Stimulated activated CD4-positive, alpha-beta T cell treated with anti-CD3 and anti-CD28 coated beads, TNF-alpha, amount 100 ng/mL, for 24 hours (primary cell): ENCODE measurements at regions not wholly inside any gene's neighbourhood (a gene's known extent, or its start where the extent isn't known, plus 50 kb on each side); places are given as distances from the start of the nearest gene placed in this dataset.
"Not testable (repeated sequence)": the region's sequence is repeated elsewhere in the genome, so short reads cannot be mapped to it uniquely, and the experiment has no call there.

ENCODE experiments used
- DNase-seq, 3 experiments: peaks; one replicate each; pipeline ENCODE4 v3.0.0-alpha.2; 2020; ENCODE audit warnings: low read depth in 3 of 3

DNA sequence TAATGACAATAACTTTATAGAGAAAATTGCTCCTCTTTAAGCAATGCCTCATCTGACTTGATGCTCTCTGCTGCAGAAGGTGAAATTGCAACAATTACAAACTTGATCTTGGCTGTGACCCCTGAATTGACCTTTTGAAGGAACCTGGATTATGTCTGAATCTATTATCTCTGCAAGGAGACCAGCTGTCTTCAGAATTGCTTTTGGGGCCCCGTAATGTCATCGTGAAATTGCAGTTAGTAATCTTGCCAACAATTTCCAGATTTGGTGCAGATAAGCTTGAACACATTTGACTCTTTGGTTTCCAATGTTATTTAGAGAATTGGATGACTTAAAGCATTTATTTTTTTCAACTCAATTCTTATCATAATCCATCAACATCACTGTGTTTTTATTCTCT lies 520.6 kb downstream of the CCSER2 start:
- no peak for DNase-seq

DNA sequence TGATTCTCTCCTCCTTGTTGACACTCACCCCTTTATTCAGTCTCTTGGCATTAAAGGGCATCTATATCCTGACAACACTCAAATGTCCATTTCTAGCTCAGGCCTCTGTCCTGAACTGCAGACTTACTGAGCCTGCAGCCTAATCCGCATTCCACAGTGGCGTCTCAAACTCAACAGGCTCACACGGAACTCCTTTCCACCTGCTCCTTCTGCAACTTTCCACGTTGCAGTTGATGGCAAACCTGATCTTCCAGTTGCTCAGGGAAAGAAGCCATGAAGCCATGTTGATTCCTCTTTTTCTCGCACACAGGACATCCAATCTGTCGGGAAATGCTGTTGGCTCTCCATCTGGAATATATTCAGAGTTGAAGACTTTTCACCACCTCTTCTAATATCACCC lies 522.4 kb downstream of the CCSER2 start:
- no peak for DNase-seq

DNA sequence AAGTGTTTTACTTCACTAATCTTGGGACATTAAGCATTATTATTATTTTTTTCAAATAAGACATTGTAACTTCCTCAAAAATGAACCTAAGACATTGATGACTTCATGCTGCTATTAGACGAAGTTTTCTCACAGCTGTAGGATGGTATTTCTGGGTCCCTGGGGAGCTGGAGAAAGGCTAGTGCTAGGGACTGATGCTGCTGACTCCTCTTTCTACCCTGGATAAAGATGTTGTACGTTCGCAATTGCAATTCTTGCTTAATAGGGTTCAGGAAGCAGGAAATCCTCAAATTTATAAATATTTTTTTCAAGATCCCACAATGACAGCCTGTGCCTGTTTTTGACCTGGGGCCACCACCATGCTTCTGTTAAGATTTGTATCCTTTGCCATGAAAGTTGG lies 526.0 kb downstream of the CCSER2 start:
- no peak for DNase-seq

DNA sequence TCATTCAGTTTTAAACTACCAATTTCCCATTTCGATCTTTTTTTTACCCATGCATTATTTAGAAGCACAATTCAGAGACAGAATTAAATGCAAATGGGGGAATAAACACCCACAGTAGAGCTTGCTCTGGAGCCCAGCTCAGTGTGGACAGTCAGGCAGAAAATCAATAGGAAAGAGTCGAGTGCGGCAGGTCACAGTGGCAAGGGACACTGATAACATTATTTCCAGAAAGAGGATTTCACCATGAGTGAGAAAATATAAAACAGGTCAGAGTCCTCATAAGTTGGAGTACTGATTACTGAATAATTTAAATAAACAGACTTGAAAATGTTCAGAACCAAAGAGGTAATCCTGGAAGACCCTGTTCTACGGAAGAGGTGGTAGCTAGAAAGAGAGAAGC lies 532.5 kb downstream of the CCSER2 start:
- DNase-seq: no peak

DNA sequence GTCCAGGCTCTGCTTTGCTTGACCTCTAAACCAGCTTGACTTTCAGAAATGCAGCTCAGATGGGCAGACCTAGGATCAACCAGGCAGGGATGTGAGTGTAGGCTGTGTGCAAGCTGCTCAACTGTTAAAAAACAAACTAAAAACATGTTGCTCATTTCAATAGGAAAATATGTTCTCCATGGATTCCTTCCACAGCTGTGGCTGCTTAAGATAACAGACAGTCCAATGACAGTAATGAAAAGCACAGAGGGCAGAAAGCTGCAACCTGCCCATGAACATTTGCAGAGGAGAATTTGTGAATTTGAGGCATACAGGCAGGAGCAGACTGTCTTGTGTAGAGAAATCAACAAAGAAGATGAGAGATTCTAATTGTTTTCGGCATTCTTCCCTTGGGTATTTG lies 534.2 kb downstream of the CCSER2 start:
- no peak for DNase-seq

DNA sequence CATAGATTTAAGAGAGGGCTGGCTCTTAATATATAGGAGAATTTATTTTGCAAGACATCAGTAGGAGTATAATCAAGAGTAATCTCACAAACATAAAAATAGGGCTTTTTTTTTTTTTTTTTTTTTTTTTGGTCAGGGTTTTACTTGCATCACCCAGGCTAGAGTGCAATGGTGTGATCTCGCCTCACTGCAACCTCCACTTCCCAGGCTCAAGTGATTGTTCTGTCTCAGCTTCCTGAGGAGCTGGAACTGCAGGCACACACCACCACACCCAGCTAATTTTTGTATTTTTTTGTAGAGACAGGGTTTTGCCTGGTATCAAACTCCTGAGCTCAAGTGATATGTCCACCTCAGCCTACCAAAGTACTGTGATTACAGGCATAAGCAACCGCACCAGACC lies 535.3 kb downstream of the CCSER2 start:
- no peak for DNase-seq

DNA sequence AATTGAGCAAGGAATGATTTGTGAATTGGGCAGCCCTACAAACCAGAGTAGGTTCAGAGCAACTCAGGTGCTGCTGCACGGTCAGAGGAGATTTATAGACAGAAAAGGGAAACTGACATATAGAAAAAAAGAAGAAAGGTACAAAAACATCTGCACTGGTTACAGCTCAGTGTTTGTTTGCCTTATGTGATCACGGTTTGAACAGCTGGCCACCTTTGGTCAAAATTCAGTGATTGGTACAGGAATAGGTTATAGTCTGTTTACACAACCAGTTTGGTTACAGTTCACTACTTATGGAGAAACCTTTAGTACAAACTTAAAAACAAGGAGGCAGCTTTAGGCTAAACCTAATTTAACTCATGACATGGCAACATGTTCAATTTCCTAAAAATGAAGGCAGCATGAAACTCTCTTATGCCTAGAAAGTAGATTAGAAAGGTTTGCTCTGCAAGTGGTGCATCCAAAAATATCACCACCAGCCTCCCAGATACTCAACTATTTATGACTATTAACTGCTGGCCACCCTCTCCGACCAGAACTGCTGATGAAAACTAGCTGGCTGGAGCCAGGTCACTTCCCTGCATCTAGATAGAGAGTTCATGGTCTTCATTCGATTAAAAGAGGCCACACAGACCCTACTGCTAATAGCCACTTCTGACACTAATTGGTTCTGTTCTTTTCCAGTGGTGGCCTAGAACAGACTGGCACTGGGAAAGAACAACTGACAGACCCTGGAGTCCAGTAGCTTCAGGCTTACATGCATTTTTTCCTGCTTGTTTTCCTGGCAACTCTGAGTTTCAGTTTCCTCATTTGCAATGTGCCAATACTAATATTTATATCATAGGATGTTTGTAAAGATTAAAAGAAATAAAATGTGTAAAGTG lies 548.0 kb downstream of the CCSER2 start:
- DNase-seq: no peak

DNA sequence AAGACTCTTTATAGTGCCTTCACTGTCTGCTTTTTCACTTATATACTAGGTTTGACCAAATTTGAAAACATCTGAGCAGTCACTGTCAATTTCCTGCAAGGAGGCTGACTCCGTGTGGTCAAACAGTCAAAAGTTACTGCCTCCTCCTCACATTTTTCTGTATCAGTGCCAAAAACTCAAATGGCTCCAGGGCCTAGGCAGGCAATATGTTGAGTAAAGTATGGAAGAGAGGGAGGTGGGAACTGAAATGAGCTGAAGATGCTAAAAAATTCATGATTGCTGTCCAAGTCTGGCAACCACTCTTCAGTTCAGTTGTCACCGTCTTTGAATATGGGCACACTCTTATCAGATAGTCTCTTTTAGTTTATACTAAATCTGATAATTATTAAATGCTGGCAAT lies 551.6 kb downstream of the CCSER2 start:
- no peak for DNase-seq

GRCh38 chr10:84881696-84882095 lies 553.3 kb downstream of the CCSER2 start:
- DNase-seq: not testable (repeated sequence)

DNA sequence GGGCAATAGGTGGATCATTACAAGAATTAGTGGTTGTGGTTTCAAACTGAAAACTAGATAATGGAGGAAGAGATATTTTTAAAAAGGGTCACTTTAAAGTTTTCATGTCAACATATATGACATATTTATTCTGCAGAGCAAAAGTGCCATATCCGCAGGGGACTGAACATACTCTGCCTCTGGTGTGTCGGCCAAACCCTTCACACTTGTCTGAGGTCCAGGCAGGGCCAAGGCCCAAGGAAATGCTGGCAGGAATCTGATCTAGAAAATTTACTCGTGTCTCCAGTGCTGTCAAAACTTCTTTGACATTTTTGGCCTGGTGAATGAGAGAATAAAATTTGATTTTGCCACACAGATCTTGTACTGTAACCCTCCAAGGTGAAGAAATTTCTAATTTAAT lies 562.3 kb downstream of the CCSER2 start:
- no peak for DNase-seq

- DNase-seq: no peak
Observed at GRCh38 chr10:84891631-84892030, 563.2 kb downstream of the CCSER2 start.

- DNase-seq: no peak
Observed at GRCh38 chr10:84895541-84895940, 567.2 kb downstream of the CCSER2 start.

DNA sequence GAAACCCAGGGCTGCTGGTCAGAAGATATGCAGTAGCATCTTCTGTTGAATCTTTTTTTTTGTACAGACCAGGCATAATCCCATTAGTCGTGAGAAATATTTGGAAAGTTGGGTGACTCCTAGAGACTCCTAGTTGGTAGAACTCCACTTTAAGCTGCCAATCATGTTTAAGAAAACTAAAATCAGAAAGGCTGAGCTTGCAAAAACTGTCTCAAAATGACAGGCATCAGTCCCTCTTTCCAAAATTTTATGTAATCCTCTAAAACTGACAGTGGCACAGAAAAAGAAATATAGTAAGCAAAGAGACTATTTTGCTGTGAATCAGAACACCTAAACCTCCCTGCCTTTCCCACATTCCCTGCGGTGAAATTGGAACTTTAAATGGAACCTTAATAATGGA lies 568.5 kb downstream of the CCSER2 start:
- no peak for DNase-seq

DNA sequence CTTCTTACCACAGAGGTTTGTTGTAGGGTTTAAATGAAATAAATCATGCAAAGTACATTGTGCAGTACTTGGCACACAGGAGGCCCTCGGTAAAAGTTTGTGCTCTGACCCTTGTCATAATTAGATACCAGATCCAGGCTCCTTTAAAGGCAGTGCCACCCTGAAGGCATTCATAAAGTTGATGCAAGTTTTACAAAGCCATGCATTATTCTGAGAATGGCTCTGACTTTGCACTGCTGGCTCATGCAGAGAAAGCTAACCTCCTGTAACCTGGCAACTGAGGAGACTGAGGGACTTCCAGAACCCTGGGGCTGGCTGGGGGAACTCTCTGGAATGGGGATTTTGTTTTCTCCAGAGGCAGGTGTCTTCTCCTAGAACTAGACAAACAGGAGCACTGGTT lies 570.9 kb downstream of the CCSER2 start:
- no peak for DNase-seq

DNA sequence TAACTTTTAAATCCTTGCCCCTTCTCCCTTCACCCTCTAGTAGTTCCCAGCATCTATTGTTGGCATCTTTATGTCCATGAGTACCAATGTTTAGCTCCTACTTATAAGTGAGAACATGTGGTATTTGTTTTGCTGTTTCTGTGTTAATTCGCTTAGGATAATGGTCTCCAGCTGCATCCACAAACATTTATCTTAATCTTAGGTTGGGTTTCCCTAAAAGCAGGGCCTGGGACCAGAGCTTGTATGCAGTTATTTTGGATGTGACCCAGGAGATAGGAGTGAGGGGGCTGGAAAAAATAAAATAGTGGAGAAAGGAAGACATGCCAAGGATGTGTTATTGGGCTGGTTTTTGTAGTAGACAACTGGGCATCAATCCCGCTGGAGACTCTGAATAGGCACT lies 571.8 kb downstream of the CCSER2 start:
- no peak for DNase-seq

GRCh38 chr10:84901885-84902284 lies 573.5 kb downstream of the CCSER2 start:
- DNase-seq: no peak

DNA sequence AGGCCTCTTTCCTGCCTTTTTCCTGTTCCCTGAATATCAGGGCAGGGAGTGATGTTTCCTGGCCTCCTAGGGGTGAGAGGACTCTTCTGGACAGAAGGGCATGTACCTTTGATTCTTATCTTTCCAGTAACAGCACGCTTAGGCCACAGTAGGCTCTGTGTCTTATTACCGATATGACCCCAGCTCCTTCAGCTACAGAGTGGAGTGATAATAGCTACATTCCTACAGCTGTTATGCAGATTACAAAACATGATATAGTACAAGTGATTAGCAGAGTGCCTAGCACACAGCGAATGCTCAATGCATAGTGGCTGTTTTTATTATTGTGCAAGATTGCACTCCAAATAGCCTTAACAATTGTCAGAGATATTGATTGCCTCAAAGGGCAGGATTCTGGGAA lies 574.2 kb downstream of the CCSER2 start:
- no peak for DNase-seq

- no peak for DNase-seq
Observed at GRCh38 chr10:84903320-84903719, 574.9 kb downstream of the CCSER2 start.

DNA sequence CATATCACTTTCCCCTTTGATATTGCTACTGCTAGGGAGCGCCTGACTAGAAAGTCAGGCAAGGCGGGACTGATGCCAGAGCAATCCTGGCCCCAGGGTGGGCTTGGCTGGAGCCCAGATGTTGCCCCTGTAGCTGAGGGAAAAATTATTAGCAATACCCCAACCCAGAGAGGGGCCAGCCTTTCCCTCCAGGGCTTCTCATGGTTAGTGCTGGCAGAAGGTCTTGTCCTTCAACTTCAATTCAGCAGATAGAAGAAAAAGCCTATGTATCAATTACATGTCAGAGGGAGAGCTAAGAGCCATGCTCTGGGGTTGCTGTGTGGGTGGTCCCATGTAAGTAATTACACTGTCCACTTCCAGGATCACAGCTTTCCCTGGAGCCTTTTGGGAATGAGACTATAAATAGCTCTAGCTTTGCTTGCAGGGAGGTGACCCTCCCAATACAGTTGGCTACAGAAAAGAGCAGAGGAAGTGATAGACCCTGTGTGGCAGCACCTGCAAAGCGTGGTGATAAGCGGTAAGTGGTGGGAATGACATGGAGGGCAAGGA lies 579.1 kb downstream of the CCSER2 start:
- DNase-seq: no peak

GRCh38 chr10:84908491-84908890 lies 580.1 kb downstream of the CCSER2 start:
- DNase-seq: no peak

DNA sequence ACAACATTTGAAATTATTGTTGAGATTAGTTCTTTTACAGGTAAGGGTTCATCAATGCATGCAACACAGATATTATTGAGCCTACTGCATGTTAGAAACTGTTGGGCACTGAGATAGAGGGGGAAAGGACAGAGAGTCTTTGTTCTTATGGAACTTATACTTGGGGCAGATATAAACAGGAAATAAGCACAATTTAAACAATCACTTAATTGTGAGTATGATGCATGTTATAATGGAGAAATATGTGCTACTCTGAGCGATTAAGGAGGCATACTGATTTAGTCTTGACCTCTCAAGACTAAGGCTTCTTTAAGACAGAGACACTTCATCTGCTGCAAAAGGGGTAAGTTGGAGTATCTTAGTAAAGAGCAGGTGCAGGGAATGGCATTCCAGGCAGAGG lies 593.3 kb downstream of the CCSER2 start:
- no peak for DNase-seq

DNA sequence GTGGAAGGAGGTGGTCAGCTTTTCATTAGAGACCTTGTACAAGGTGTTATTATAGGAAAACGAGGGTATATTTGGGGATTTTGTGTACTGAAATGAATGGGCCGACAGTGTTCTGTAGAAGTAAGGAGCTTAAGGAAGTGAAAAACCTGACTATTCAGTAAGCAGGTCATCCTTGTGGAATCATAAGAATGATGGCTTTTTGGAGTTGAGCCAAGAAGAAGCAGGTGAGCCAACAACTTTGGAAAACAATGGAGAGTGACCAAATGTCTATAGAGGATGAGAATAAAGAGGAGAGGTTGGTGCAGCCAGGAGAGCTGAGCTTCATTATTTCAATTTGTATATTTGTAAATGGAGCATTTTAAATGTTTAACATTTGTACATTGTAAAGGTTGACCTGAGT lies 595.7 kb downstream of the CCSER2 start:
- DNase-seq: no peak

DNA sequence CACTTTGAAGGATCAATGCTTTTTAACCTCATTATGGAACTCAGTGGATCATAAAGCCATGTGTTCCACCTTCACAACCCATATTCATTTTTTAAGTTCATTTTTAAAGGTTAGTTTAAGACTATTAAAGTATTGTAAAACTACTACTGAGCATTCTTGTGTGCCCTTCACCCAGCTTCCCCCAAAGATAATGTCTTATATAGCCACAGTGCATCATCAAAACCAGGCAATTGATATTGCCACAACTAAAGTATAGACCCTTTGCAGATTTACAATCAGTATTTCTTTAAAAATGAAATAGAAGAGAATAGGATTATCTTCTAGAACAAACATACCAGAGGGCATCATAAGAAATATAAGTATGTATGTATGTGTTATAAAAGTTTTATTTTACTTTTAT lies 597.1 kb downstream of the CCSER2 start:
- DNase-seq: no peak

GRCh38 chr10:84933402-84933801 lies 605.0 kb downstream of the CCSER2 start:
- no peak for DNase-seq
